ENCODE measurements at regions not wholly inside any gene's neighbourhood (a gene's known extent, or its start where the extent isn't known, plus 50 kb on each side); places are given as distances from the start of the nearest gene placed in this dataset.
"Not testable (repeated sequence)": the region's sequence is repeated elsewhere in the genome, so short reads cannot be mapped to it uniquely, and the experiment has no call there.

- Mint-ChIP-seq H3K36me3 (ENCODE audit: low read depth) (no peaks in the 10 kb centered on the region), H3K4me3 (no peak overlapping the region), H3K27ac (no peak overlapping the region), H3K4me1 (ENCODE audit: low read depth) (no peaks in the 10 kb centered on the region), H3K27me3 (peaks cover 17% of the 10 kb centered on the region), H3K9me3 (no peaks in the 10 kb centered on the region)
Observed at GRCh38 chr4:155444721-155445120, 68.0 kb upstream of the MAP9 start.

DNA sequence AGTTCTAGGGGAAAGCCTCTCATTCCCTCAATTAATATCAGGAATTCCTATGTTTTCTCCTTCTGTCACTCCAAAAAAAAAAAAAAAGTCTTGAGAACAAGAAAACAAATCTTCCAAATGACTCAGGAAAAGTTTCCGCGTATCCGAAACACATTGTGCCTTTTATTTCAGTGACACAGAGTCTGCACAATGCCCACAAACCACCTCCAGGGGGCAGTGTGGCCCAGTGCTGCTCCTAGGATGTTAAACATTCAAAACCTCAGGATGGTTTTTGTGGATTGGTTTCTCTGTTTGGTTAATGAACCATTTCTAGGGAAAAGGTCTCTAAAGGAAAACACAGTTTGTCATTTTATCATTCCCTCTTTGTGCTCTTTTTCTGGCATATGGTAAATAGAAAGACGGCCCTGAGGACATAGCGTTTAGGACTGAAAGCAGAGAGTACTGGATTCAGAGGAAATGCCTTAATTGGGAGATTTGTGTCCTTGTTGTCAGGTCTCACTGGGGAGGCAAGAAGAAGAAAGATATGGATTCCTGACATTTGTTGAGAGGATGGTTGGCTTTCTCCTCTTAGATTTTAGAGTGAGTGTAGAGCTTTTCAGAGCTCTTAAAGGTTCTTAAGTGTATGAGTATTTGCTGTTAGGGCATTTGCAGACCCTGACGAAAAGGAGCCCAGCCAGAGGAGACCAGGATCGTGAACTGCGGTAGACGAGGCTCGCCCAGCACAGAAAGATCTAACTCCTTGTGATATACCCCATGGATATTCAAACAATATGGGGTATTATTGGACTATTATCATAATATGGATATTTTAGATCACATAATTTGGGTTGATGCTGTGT lies 65.7 kb upstream of the MAP9 start:
- H3K36me3 Mint-ChIP-seq (ENCODE audit: low read depth), result no peaks in the 10 kb centered on the region
- peaks cover 17% of the 10 kb centered on the region for H3K27me3 Mint-ChIP-seq
- H3K27ac Mint-ChIP-seq, result no peak overlapping the region
- no peaks in the 10 kb centered on the region for H3K9me3 Mint-ChIP-seq
- H3K4me3 Mint-ChIP-seq, result no peak overlapping the region
- H3K4me1 Mint-ChIP-seq (ENCODE audit: low read depth), result no peaks in the 10 kb centered on the region

DNA sequence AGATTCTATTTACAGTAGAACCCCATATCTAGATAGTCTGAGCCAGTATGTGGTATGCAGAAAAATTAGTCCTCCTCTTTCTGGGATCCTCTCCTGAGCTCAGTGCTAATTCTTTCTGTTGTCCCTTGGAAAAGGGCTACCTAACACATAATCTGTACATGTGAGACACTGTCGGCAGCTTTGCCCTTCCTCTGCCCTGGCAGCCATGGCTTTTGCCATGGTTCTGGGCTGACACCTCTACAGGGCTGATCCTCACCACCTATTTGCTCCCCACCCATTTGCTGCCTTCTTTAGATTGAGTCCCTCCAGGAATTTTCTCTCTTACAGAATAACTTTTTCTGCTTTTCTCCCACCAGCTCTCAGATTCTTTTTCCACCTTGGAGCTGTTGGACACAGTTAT lies 64.7 kb upstream of the MAP9 start:
- Mint-ChIP-seq H3K27ac (no peak overlapping the region), H3K36me3 (ENCODE audit: low read depth) (no peaks in the 10 kb centered on the region), H3K27me3 (peaks cover 17% of the 10 kb centered on the region), H3K9me3 (no peaks in the 10 kb centered on the region), H3K4me1 (ENCODE audit: low read depth) (no peaks in the 10 kb centered on the region), H3K4me3 (no peak overlapping the region)

GRCh38 chr4:155439760-155440159 lies 63.0 kb upstream of the MAP9 start:
- not testable (repeated sequence) for H3K27ac Mint-ChIP-seq, H3K9me3 Mint-ChIP-seq
- peaks cover 17% of the 10 kb centered on the region for H3K27me3 Mint-ChIP-seq

GRCh38 chr4:155434904-155435303 lies 58.1 kb upstream of the MAP9 start:
- H3K27ac Mint-ChIP-seq, result no peak overlapping the region
- no peak overlapping the region for H3K4me3 Mint-ChIP-seq
- no peaks in the 10 kb centered on the region for H3K36me3 Mint-ChIP-seq (ENCODE audit: low read depth)
- H3K9me3 Mint-ChIP-seq, result no peaks in the 10 kb centered on the region
- H3K4me1 Mint-ChIP-seq (ENCODE audit: low read depth), result no peaks in the 10 kb centered on the region
- peaks cover 3% of the 10 kb centered on the region for H3K27me3 Mint-ChIP-seq

More at GRCh38 chr4:155439760-155440159, 63.0 kb upstream of the MAP9 start:
- H3K4me3 Mint-ChIP-seq; H3K36me3 Mint-ChIP-seq (ENCODE audit: low read depth); H3K4me1 Mint-ChIP-seq (ENCODE audit: low read depth): not testable (repeated sequence)

DNA sequence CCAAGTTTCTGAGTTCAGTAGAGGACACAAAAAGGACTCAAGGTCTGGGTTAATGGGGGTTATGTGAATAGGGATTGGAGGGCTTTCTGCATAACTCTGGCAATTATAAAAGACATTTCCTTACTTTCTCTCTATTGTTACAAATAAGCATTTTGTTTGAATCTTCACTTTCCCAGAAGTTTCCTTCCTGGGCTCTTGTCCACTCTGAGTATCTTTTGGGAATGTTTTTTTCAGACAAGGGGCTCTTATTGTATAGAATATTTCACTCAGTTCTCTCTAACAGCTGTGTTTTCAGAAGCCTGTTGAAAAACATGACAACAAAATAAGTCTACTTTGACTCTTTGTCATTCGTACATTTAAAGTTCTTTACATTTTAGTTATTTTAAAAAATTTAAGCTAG lies 57.6 kb upstream of the MAP9 start:
- no peaks in the 10 kb centered on the region for H3K36me3 Mint-ChIP-seq (ENCODE audit: low read depth)
- H3K4me1 Mint-ChIP-seq (ENCODE audit: low read depth), result no peaks in the 10 kb centered on the region
- H3K4me3 Mint-ChIP-seq, result no peak overlapping the region
- no peak overlapping the region for H3K27ac Mint-ChIP-seq
- no peaks in the 10 kb centered on the region for H3K9me3 Mint-ChIP-seq
- H3K27me3 Mint-ChIP-seq, result peaks cover 6% of the 10 kb centered on the region

GRCh38 chr4:155433636-155434360 lies 57.0 kb upstream of the MAP9 start:
- H3K27me3 Mint-ChIP-seq, result peaks cover 11% of the 10 kb centered on the region
- H3K36me3 Mint-ChIP-seq (ENCODE audit: low read depth), result no peaks in the 10 kb centered on the region
- no peak overlapping the region for H3K27ac Mint-ChIP-seq
- H3K9me3 Mint-ChIP-seq, result no peaks in the 10 kb centered on the region
- no peaks in the 10 kb centered on the region for H3K4me1 Mint-ChIP-seq (ENCODE audit: low read depth)
- H3K4me3 Mint-ChIP-seq, result no peak overlapping the region

GRCh38 chr4:155430895-155431795 lies 54.4 kb upstream of the MAP9 start:
- Mint-ChIP-seq H3K27ac (no peak overlapping the region), H3K36me3 (ENCODE audit: low read depth) (no peaks in the 10 kb centered on the region), H3K9me3 (no peaks in the 10 kb centered on the region), H3K27me3 (peaks cover 11% of the 10 kb centered on the region), H3K4me3 (no peak overlapping the region), H3K4me1 (ENCODE audit: low read depth) (no peaks in the 10 kb centered on the region)

GRCh38 chr4:155428128-155428527 lies 51.4 kb upstream of the MAP9 start:
- Mint-ChIP-seq H3K27ac (no peak overlapping the region), H3K4me3 (no peak overlapping the region), H3K4me1 (ENCODE audit: low read depth) (no peaks in the 10 kb centered on the region), H3K9me3 (no peaks in the 10 kb centered on the region), H3K27me3 (peaks cover 11% of the 10 kb centered on the region), H3K36me3 (ENCODE audit: low read depth) (no peaks in the 10 kb centered on the region)

DNA sequence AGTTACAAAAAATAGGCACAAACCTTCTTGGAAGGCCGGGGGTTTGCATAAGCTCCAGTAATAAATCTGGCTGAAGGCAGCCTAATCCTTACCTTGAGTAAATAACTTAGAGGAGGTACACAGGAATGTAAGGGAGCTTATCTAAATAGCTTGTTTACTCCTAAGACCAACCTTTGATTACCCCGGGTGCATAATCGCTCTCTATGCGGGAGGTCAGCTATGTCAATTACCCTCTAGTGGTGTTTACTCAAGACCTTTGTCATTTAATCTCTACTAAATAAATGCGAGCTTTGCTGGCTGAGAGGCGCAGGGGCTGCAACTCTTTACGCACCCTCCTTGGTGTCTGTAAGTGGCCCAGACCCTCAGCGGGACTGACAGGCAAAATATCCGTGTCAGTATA lies 50.2 kb upstream of the MAP9 start:
- no peak overlapping the region for H3K4me3 Mint-ChIP-seq
- no peaks in the 10 kb centered on the region for H3K4me1 Mint-ChIP-seq (ENCODE audit: low read depth)
- peaks cover 3% of the 10 kb centered on the region for H3K9me3 Mint-ChIP-seq
- H3K36me3 Mint-ChIP-seq (ENCODE audit: low read depth), result no peaks in the 10 kb centered on the region
- peaks cover 11% of the 10 kb centered on the region for H3K27me3 Mint-ChIP-seq
- H3K27ac Mint-ChIP-seq, result no peak overlapping the region
